CD4-positive, alpha-beta T cell (primary cell): ENCODE measurements at regions not wholly inside any gene's neighbourhood (a gene's known extent, or its start where the extent isn't known, plus 50 kb on each side); places are given as distances from the start of the nearest gene placed in this dataset.

Experiments used
- ATAC-seq: fragments of 200-7000 bp; cut with Tn5 transposase; one replicate; pipeline ENCODE4 v1.10.0; 2022; ENCODE audit warnings: mild to moderate bottlenecking; ENCODE audit not compliant: poor library complexity
- CTCF ChIA-PET: fragments of 350-600 bp; sonication (Branson Sonifier 250); formaldehyde crosslinking; loops from one replicate; lab custom pipeline; 2021; ENCODE audit warnings: antibody characterized with exemption, inconsistent platforms; lab: Charles Lee
- POLR2A ChIA-PET: fragments of 350-600 bp; sonication (Branson Sonifier 250); formaldehyde crosslinking; loops from one replicate; lab custom pipeline; 2021; ENCODE audit warnings: antibody characterized with exemption, inconsistent platforms; lab: Charles Lee
- DNase-seq, 14 experiments: peaks; one replicate each; pipeline ENCODE4 v3.0.0-alpha.2; 2013 to 2020; ENCODE audit warnings: mixed read lengths in 2 of 14
- H3K27ac ChIP-seq, 2 donors: one replicate each; pipeline versions ENCODE4 v1.5.1 to v1.7.0; 2013; ENCODE audit warnings: low read length in 2 of 2, low read depth in 1 of 2, mild to moderate bottlenecking in 1 of 2
- H3K27me3 ChIP-seq, 2 experiments: 1 replicate in 1 of 2; 2 replicates in 1 of 2; pipeline versions ENCODE4 v1.6.1 to v1.7.0; 2013; ENCODE audit warnings: low read length in 2 of 2, control low read depth in 1 of 2, mild to moderate bottlenecking in 1 of 2, moderate library complexity in 1 of 2; ENCODE audit not compliant: insufficient read depth in 2 of 2, control insufficient read depth in 1 of 2
- H3K36me3 ChIP-seq: one replicate; pipeline ENCODE4 v1.6.1; 2013; ENCODE audit warnings: low read length, control low read depth; ENCODE audit not compliant: insufficient read depth
- H3K4me1 ChIP-seq: one replicate; pipeline ENCODE4 v1.6.1; 2013; ENCODE audit warnings: low read length, control low read depth; ENCODE audit not compliant: insufficient read depth
- H3K4me3 ChIP-seq: one replicate; pipeline ENCODE4 v1.5.1; 2013; ENCODE audit warnings: mild to moderate bottlenecking, low read length, moderate library complexity
- H3K9me3 ChIP-seq, 2 experiments: 1 replicate in 1 of 2; 2 replicates in 1 of 2; pipeline versions ENCODE4 v1.6.1 to v1.7.0; 2013; ENCODE audit warnings: low read length in 2 of 2, mild to moderate bottlenecking in 2 of 2, control low read depth in 1 of 2, moderate library complexity in 1 of 2; ENCODE audit not compliant: control insufficient read depth in 1 of 2, insufficient read depth in 1 of 2
- H3K27ac Mint-ChIP-seq: one replicate; pipeline ENCODE4 v1.8.0; 2020; ENCODE audit warnings: mixed read lengths
- H3K27me3 Mint-ChIP-seq: one replicate; pipeline ENCODE4 v1.8.0; 2021; ENCODE audit warnings: mixed read lengths
- H3K36me3 Mint-ChIP-seq: one replicate; pipeline ENCODE4 v1.8.0; 2021; ENCODE audit warnings: low read depth, mixed read lengths
- H3K4me1 Mint-ChIP-seq: one replicate; pipeline ENCODE4 v1.8.0; 2021; ENCODE audit warnings: low read depth, mixed read lengths
- H3K4me3 Mint-ChIP-seq: one replicate; pipeline ENCODE4 v1.8.0; 2020; ENCODE audit warnings: mild to moderate bottlenecking, mixed read lengths
- H3K9me3 Mint-ChIP-seq: one replicate; pipeline ENCODE4 v1.8.0; 2020; ENCODE audit warnings: mixed read lengths
- intact Hi-C, 2 experiments: fragments of 100-400 bp; cut with DNase I in 1 of 2; cut with micrococcal nuclease in 1 of 2; formaldehyde crosslinking; loops; one replicate each; pipeline versions ENCODE4 v1.15.1 to v1.9.0; 2023 to 2025; cut with DNase I, micrococcal nuclease
- TF ChIP-seq, protein P1 (sequence below): fragments of 200-600 bp; IDR thresholded peaks from one replicate; pipeline ENCODE4 v1.8.0; 2022; ENCODE audit warnings: antibody characterized with exemption, mild to moderate bottlenecking

DNA sequence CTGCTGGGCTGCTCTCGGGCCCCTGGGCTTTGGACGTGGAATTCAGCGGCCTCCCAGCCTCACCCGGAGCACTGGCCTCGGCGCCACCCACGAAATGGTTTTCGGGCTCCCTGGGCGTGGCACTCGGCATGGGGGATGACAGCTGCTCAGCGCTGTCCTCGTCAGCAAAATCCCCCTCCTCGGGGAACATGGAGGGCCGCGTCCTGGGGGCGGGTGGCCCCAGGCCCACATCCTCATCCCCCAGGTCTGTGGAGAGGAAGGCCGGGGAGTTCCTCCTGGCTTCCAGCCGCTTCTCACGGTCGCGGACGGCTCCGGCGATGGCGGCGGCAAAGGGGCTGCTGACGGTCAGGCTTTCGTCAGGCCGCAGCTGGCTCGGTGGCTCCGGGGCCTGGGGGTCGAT is 88.4 kb downstream of the CTTN start:
- Histone ChIP-seq H3K4me3 (no peak overlapping the region), H3K9me3 (peaks cover 6 to 34% of the 10 kb centered on the region in 2 experiments), H3K36me3 (no peaks in the 10 kb centered on the region), H3K27ac (no peak overlapping the region), H3K27me3 (no peaks in the 10 kb centered on the region), H3K4me1 (no peaks in the 10 kb centered on the region)
- Mint-ChIP-seq H3K4me1 (no peaks in the 10 kb centered on the region), H3K9me3 (no peaks in the 10 kb centered on the region), H3K27ac (no peak overlapping the region), H3K4me3 (no peak overlapping the region), H3K27me3 (no peaks in the 10 kb centered on the region), H3K36me3 (no peaks in the 10 kb centered on the region)
- intact Hi-C loops: no loop called here
- ChIA-PET CTCF (no interaction called here), POLR2A (no interaction called here)
- ATAC-seq: no peak
- DNase-seq: no peak
- TF ChIP-seq, protein P1, sequence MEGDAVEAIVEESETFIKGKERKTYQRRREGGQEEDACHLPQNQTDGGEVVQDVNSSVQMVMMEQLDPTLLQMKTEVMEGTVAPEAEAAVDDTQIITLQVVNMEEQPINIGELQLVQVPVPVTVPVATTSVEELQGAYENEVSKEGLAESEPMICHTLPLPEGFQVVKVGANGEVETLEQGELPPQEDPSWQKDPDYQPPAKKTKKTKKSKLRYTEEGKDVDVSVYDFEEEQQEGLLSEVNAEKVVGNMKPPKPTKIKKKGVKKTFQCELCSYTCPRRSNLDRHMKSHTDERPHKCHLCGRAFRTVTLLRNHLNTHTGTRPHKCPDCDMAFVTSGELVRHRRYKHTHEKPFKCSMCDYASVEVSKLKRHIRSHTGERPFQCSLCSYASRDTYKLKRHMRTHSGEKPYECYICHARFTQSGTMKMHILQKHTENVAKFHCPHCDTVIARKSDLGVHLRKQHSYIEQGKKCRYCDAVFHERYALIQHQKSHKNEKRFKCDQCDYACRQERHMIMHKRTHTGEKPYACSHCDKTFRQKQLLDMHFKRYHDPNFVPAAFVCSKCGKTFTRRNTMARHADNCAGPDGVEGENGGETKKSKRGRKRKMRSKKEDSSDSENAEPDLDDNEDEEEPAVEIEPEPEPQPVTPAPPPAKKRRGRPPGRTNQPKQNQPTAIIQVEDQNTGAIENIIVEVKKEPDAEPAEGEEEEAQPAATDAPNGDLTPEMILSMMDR: no peak

DNA sequence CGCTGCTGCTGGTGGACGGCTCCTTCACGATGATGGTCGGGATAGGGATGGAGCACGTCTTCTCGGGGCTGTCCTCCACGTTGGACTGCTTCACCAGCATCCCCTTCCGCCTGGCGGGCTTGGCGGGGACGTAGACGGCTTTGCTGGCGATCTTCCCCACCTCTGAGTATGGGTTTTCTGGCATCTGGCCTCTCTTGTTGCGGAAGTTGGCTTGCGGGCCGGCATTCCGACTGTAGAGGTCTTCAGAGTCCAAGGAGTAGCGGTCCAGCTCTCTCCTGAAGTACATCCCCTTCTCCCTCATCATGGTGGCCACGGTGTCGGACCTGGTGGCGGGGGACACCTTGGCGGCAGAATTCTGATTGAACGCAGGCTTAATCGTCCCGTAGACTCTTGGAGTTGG is 88.8 kb downstream of the CTTN start:
- Mint-ChIP-seq H3K4me3 (no peak overlapping the region), H3K27ac (no peak overlapping the region), H3K36me3 (no peaks in the 10 kb centered on the region), H3K9me3 (no peaks in the 10 kb centered on the region), H3K4me1 (no peaks in the 10 kb centered on the region), H3K27me3 (no peaks in the 10 kb centered on the region)
- TF ChIP-seq, protein P1: no peak
- no peaks in the 10 kb centered on the region for H3K36me3 ChIP-seq
- peaks cover 6 to 38% of the 10 kb centered on the region in 2 experiments for H3K9me3 ChIP-seq
- DNase-seq (no peak), ATAC-seq (no peak)
- H3K4me1 ChIP-seq: no peaks in the 10 kb centered on the region
- intact Hi-C loops: no loop called here
- ChIA-PET POLR2A (no interaction called here), CTCF (no interaction called here)
- no peak overlapping the region for H3K27ac ChIP-seq
- H3K4me3 ChIP-seq: no peak overlapping the region
- no peaks in the 10 kb centered on the region for H3K27me3 ChIP-seq

GRCh38 chr11:70487756-70488155 is 89.4 kb downstream of the CTTN start:
- intact Hi-C loops: no loop called here
- Mint-ChIP-seq H3K9me3 (no peaks in the 10 kb centered on the region), H3K36me3 (no peaks in the 10 kb centered on the region), H3K4me1 (no peaks in the 10 kb centered on the region), H3K27me3 (no peaks in the 10 kb centered on the region), H3K27ac (no peak overlapping the region), H3K4me3 (no peak overlapping the region)
- TF ChIP-seq, protein P1: no peak
- Histone ChIP-seq H3K4me1 (no peaks in the 10 kb centered on the region), H3K4me3 (no peak overlapping the region), H3K27me3 (no peaks in the 10 kb centered on the region), H3K9me3 (peaks cover 6 to 43% of the 10 kb centered on the region in 2 experiments), H3K36me3 (no peaks in the 10 kb centered on the region), H3K27ac (no peak overlapping the region)
- DNase-seq: no peak
- ChIA-PET CTCF (no interaction called here), POLR2A (no interaction called here)
- ATAC-seq: no peak
